GM21619 (cell line): ENCODE measurements at regions not wholly inside any gene's neighbourhood (a gene's known extent, or its start where the extent isn't known, plus 50 kb on each side); places are given as distances from the start of the nearest gene placed in this dataset.

ENCODE experiments used
- ATAC-seq: cut with Tn5 transposase; IDR thresholded peaks from one replicate; pipeline ENCODE4 v1.9.1; 2021; ENCODE audit not compliant: unreplicated experiment

GRCh38 chr10:4733150-4733842 lies 92.7 kb upstream of the AKR1E2 start:
- ATAC-seq, result no peak

- ATAC-seq, result no peak
Measured at GRCh38 chr10:4730998-4731397, 95.0 kb upstream of the AKR1E2 start.

GRCh38 chr10:4725917-4726606 lies 99.9 kb upstream of the AKR1E2 start:
- no peak for ATAC-seq

- ATAC-seq, result no peak
Measured at GRCh38 chr10:4723860-4724259, 102.1 kb upstream of the AKR1E2 start.

- ATAC-seq, result no peak
Measured at GRCh38 chr10:4721999-4722753, 103.8 kb upstream of the AKR1E2 start.

- ATAC-seq, result no peak
Measured at GRCh38 chr10:4720463-4720862, 105.5 kb upstream of the AKR1E2 start.

GRCh38 chr10:4719671-4720070 lies 106.3 kb upstream of the AKR1E2 start:
- ATAC-seq, result no peak

- ATAC-seq, result no peak
Measured at GRCh38 chr10:4719036-4719435, 107.0 kb upstream of the AKR1E2 start.

GRCh38 chr10:4718544-4718943 lies 107.5 kb upstream of the AKR1E2 start:
- no peak for ATAC-seq

- ATAC-seq, result no peak
Measured at GRCh38 chr10:4717670-4718069, 108.3 kb upstream of the AKR1E2 start.

- no peak for ATAC-seq
Measured at GRCh38 chr10:4710858-4711257, 115.1 kb upstream of the AKR1E2 start.

- no peak for ATAC-seq
Measured at GRCh38 chr10:4708123-4708759, 117.8 kb upstream of the AKR1E2 start.

GRCh38 chr10:4707221-4707620 lies 118.8 kb upstream of the AKR1E2 start:
- no peak for ATAC-seq

GRCh38 chr10:4704034-4704545 lies 121.9 kb upstream of the AKR1E2 start:
- no peak for ATAC-seq

GRCh38 chr10:4701016-4701415 lies 125.0 kb upstream of the AKR1E2 start:
- no peak for ATAC-seq

- no peak for ATAC-seq
Measured at GRCh38 chr10:4699950-4700730, 125.9 kb upstream of the AKR1E2 start.

- no peak for ATAC-seq
Measured at GRCh38 chr10:4698075-4698474, 127.9 kb upstream of the AKR1E2 start.

- ATAC-seq, result no peak
Measured at GRCh38 chr10:4696186-4696585, 129.8 kb upstream of the AKR1E2 start.

- ATAC-seq, result no peak
Measured at GRCh38 chr10:4693967-4694366, 132.0 kb upstream of the AKR1E2 start.

GRCh38 chr10:4692206-4692605 lies 133.8 kb upstream of the AKR1E2 start:
- ATAC-seq, result no peak

- no peak for ATAC-seq
Measured at GRCh38 chr10:4691776-4692175, 134.2 kb upstream of the AKR1E2 start.
